ENCODE measurements at regions not wholly inside any gene's neighbourhood (a gene's known extent, or its start where the extent isn't known, plus 50 kb on each side); places are given as distances from the start of the nearest gene placed in this dataset.

GRCh38 chr1:4140821-4141220, 240.7 kb upstream of the C1orf174 start:
- DNase-seq (no peak), ATAC-seq (no peak)
- intact Hi-C loops (cut with DNase I, micrococcal nuclease): no loop called here

GRCh38 chr1:4144349-4144971, 244.4 kb upstream of the C1orf174 start:
- intact Hi-C loops (cut with DNase I, micrococcal nuclease): no loop called here
- ATAC-seq (no peak), DNase-seq (no peak)

- intact Hi-C loops (cut with DNase I, micrococcal nuclease): no loop called here
- ATAC-seq: no peak
- no peak for DNase-seq
Measured at GRCh38 chr1:4146101-4146500, 246.0 kb upstream of the C1orf174 start.

DNA sequence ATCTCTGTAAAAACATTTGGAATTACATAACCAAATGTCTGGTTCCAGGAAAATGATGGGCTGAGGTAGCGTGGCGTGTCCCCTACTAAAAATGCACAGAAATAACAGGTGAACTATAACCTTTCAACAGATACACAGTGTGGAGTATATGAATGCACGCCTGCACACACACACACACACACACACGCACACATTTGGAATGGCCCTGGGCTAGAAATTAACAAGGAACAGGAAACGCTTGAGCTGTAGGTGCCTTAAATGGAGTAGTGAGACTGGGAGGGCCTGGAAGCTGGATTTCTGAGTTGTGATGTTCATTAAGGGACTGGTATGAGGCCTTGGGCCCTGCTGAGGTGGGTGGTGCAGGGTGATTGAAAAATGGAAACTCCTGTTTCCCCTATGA, 246.5 kb upstream of the C1orf174 start:
- intact Hi-C loops (cut with DNase I, micrococcal nuclease): no loop called here
- ATAC-seq: no peak
- DNase-seq: no peak

DNA sequence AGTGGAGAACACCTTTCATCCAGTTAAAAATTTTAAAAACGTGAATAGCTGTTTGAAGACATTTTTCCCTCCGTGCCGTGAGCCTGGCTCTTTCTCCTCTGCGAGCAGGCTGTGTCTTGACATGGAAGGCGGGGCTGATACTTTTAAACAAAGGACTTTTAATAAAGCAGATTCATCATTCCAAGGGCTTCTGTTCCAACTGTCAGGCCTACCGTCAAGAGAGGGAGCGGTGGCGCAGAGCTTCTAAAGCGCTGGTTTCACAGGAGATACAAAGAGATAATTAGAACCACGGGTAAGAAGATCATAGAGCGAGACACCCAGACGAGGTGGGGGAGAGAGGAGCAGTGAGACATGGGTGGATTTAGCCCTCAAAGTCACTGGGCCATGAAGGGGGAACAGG, 247.4 kb upstream of the C1orf174 start:
- no peak for DNase-seq
- intact Hi-C loops (cut with DNase I, micrococcal nuclease): no loop called here
- no peak for ATAC-seq

GRCh38 chr1:4149281-4149680, 249.2 kb upstream of the C1orf174 start:
- ATAC-seq: no peak
- intact Hi-C loops (cut with DNase I, micrococcal nuclease): no loop called here
- DNase-seq: no peak

DNA sequence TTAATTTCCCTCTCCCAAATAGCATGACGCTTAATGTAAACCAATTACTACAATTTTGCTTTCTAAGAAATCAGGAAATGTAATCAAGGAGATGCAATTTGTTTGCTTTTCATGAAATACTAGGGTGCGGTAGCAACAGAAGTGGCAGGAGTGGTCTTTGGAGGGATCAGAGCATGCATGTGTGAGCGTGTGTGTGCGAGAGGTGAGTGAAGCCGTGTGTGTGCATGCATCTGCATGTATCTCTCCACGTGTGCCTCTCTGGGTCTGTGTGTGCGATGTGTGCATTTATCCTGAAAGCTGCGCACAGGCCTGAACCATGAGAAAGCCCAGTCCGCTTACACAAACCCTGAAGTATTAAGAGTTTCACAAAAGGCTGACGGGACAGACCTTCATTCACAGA, 249.8 kb upstream of the C1orf174 start:
- DNase-seq: no peak

GRCh38 chr1:4150262-4150661, 250.2 kb upstream of the C1orf174 start:
- intact Hi-C loops (cut with DNase I, micrococcal nuclease): no loop called here
- no peak for DNase-seq

More for the DNA sequence above, 249.8 kb upstream of the C1orf174 start:
- no peak for ATAC-seq
- intact Hi-C loops (cut with DNase I, micrococcal nuclease): no loop called here

DNA sequence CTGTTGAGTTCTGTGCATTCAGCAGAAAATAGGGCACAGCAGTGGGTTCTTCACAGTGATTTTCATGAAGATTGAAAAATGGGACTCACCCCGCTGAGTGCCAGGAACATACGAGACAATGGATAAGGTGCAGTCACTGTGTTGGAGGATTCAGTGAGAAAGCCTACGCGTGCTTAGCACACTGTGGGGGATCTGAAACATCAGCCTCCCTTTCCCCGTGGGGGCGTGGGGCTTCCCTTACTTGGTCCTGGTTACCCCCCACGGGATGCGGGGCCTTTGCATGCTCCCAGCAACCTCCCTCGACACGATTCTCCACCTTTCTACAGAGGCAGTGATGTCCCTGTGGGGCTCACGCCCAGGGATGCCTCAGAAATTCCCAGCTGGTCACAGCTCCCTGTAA, 252.2 kb upstream of the C1orf174 start:
- ATAC-seq (no peak), DNase-seq (no peak)
- intact Hi-C loops (cut with DNase I, micrococcal nuclease): no loop called here

More at GRCh38 chr1:4150262-4150661, 250.2 kb upstream of the C1orf174 start:
- ATAC-seq: no peak

- ATAC-seq (no peak), DNase-seq (no peak)
- intact Hi-C loops (cut with DNase I, micrococcal nuclease): no loop called here
Measured at GRCh38 chr1:4153571-4153970, 253.5 kb upstream of the C1orf174 start.

DNA sequence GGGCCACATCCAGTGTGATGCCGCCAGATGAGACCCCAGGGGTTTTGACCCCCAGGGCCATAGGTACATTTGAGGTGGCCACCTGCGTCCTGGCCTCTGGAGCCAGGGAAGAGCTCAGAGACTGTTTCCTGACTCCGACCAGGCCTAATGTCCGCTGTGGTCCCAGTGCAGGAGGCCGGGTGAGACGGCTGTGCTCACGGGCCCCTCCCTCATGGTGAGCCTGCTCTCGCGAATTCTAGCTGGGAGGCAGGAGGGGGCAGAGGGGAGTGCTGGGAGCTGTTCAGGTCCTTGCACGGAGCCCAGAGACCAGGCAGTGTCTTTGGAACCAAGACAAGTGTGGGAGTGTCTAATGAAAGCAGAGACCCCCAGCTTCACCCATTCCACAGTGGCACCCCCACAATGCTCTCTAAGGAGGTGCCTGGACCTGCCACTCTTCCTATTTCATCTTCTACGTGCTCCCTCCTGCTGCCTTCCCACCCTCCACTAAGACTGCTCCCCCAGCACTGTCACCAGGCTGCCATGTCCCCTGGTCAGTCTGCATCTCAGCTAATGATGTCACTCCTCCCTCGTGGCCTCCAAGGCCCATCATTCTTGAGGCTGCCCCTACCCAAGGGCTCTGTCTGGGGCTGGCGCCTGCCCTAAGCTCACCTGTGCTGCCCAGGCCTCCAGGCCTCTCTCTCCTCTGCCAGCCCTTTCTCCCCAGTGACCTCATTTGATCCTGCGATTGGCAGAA, 256.3 kb upstream of the C1orf174 start:
- no peak for ATAC-seq
- intact Hi-C loops (cut with DNase I, micrococcal nuclease): no loop called here

GRCh38 chr1:4160181-4160580, 260.1 kb upstream of the C1orf174 start:
- ATAC-seq (no peak), DNase-seq (no peak)
- intact Hi-C loops (cut with DNase I, micrococcal nuclease): no loop called here

More for the DNA sequence above, 256.3 kb upstream of the C1orf174 start:
- no peak for DNase-seq

DNA sequence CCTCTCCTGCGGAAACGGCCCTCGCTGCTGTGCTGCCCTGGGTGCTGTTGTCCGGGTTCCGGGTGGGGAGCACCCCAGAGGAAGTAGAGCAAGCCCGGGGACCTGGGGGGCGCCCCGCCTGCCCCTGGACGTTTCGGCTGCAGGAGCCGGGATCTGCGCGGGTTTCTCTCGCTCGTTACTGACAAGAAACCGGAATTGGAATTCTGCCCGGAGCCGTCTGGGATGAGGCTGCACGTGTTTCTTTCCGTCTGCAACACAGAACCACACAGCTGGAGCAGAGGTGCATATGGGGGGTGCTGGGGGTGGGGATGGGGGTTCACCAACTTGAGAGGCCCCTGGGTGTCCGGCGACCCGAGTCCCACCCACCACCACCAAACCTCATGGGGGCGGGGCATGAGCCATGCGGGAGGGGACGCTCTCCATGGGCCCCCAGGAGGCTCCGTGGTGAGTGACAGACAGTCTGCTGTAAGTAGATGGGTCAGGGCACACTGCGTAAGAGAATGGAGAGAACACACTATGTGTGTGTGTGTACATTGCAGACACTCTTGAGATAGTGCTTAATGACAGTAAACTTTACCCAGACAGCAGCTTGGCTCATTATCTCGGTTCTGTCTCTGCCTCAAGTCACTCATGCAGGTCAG, 261.4 kb upstream of the C1orf174 start:
- DNase-seq: no peak
- no peak for ATAC-seq
- intact Hi-C loops (cut with DNase I, micrococcal nuclease): no loop called here

GRCh38 chr1:4164965-4165364, 264.9 kb upstream of the C1orf174 start:
- no peak for ATAC-seq

DNA sequence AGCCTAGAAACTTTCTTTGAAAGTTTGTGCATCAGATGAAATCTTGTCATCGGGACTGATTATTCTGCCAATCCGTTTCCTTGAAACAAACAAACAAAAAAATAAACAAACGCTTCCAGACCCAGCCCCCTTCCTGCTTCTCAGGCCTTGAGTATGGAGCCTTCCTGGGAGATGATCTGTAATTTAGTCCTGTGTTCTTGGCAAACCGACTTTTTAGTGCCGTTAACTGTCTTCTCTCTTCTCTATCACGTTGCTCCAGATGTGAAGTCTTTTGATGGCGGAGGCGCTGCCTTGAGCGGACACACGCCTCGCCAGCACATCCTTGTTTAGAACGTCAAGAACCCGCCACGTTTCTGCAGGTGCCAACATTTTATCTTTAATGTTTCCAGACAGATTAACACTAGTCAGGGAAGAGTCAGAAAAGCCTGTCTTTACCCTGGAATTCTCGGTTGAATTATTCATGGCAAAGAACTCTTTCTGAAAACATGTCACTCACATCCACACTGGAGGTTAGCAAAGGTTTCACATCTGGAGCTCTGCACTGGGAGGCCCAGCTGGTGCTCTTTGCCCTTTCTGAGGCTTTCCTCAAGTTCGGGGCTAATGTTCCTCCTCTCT, 265.7 kb upstream of the C1orf174 start:
- DNase-seq (no peak), ATAC-seq (no peak)
- intact Hi-C loops (cut with DNase I, micrococcal nuclease): no loop called here

More at GRCh38 chr1:4164965-4165364, 264.9 kb upstream of the C1orf174 start:
- intact Hi-C loops (cut with DNase I, micrococcal nuclease): no loop called here
- no peak for DNase-seq

GRCh38 chr1:4166713-4167112, 266.6 kb upstream of the C1orf174 start:
- no peak for DNase-seq
- no peak for ATAC-seq
- intact Hi-C loops (cut with DNase I, micrococcal nuclease): no loop called here

GRCh38 chr1:4169991-4170390, 269.9 kb upstream of the C1orf174 start:
- intact Hi-C loops (cut with DNase I, micrococcal nuclease): no loop called here
- no peak for ATAC-seq
- no peak for DNase-seq

GRCh38 chr1:4170548-4171340, 270.7 kb upstream of the C1orf174 start:
- no peak for ATAC-seq
- intact Hi-C loops (cut with DNase I, micrococcal nuclease): no loop called here
- DNase-seq: no peak
